ENCODE measurements at regions not wholly inside any gene's neighbourhood (a gene's known extent, or its start where the extent isn't known, plus 50 kb on each side); places are given as distances from the start of the nearest gene placed in this dataset.
A peak's percentile ranks its signal among the peaks of the same experiment; 100 is the strongest.

DNA sequence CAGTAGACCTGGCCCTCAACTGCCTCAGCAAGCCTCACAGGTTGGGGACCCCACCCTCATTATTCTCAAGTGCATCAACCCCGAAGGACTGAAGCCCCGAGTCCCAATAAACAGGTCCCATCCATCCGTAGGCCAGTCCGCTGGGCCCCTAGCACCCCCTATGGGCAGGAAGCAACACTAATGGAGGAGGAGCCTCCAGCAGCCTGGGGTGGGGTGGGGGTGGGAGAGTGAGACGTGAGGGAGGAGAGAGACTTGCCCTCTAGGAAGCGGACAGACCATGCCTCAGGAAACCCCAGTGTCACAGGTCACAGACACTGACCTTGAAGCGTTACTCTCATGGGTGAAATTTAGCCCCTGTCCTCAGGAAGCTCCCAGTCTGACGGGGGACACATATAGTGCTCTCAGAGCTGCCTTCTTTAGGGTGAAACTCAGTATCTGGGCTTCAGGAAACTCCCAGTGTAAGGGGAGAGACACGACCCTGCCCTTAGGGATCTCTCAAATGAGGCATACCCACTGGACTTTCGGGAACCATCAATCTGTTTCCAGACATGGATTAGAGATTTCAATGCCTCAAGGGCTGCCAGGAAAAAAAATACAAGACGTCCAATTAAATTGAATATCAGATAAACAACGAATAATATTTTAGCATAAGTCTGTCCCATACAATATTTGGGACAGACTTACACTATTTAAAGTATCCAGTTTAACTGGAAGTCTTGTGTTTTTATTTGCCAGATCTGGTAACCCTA, 125.8 kb downstream of the MRPL14 start (continued):
- TF ChIP-seq SMARCE1 (IDR thresholded peaks at IDR 0.05) (no peak), ETS2 (tag; IDR thresholded peaks at IDR 0.05; ENCODE audit: borderline replicate concordance, poor library complexity, severe bottlenecking) (no peak), STAT5B (CRISPR knock-in tag; IDR thresholded peaks at IDR 0.05) (no peak), GATAD2A (IDR thresholded peaks at IDR 0.05) (no peak), BMI1 (IDR thresholded peaks at IDR 0.05; ENCODE audit: low read length) (no peak), RBM14 (IDR thresholded peaks at IDR 0.05; ENCODE audit: borderline replicate concordance, insufficient read depth, low read depth, low read length) (no peak), ZNF780A (CRISPR knock-in tag; IDR thresholded peaks at IDR 0.05) (no peak), FUS (optimal IDR thresholded peaks at IDR 0.05; ENCODE audit: low read depth, low read length) (no peak), RBM39 (optimal IDR thresholded peaks at IDR 0.05; ENCODE audit: low read depth, low read length) (no peak), CEBPB (tag; IDR thresholded peaks at IDR 0.05) (no peak), RBM22 (IDR thresholded peaks at IDR 0.05; ENCODE audit: low read depth, low read length, poor library complexity, severe bottlenecking) (no peak), HNRNPK (IDR thresholded peaks at IDR 0.05; ENCODE audit: low read depth, low read length, poor library complexity, severe bottlenecking) (no peak), ZKSCAN8 (CRISPR knock-in tag; IDR thresholded peaks at IDR 0.05) (no peak), NR2C1 (IDR thresholded peaks at IDR 0.05) (peak; percentile 49; the same call in 1 of the 2 replicates), NR2C1 (tag; IDR thresholded peaks at IDR 0.05) (peak; percentile 69), JUNB (CRISPR knock-in tag; conservative IDR thresholded peaks at IDR 0.05) (no peak)
- TF ChIP-seq, protein P1, sequence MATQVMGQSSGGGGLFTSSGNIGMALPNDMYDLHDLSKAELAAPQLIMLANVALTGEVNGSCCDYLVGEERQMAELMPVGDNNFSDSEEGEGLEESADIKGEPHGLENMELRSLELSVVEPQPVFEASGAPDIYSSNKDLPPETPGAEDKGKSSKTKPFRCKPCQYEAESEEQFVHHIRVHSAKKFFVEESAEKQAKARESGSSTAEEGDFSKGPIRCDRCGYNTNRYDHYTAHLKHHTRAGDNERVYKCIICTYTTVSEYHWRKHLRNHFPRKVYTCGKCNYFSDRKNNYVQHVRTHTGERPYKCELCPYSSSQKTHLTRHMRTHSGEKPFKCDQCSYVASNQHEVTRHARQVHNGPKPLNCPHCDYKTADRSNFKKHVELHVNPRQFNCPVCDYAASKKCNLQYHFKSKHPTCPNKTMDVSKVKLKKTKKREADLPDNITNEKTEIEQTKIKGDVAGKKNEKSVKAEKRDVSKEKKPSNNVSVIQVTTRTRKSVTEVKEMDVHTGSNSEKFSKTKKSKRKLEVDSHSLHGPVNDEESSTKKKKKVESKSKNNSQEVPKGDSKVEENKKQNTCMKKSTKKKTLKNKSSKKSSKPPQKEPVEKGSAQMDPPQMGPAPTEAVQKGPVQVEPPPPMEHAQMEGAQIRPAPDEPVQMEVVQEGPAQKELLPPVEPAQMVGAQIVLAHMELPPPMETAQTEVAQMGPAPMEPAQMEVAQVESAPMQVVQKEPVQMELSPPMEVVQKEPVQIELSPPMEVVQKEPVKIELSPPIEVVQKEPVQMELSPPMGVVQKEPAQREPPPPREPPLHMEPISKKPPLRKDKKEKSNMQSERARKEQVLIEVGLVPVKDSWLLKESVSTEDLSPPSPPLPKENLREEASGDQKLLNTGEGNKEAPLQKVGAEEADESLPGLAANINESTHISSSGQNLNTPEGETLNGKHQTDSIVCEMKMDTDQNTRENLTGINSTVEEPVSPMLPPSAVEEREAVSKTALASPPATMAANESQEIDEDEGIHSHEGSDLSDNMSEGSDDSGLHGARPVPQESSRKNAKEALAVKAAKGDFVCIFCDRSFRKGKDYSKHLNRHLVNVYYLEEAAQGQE (IDR thresholded peaks at IDR 0.05; ENCODE audit: borderline replicate concordance) = peak; percentile 47; the same call in 1 of the 2 replicates
- TF ChIP-seq, protein P1 (CRISPR knock-in tag; IDR thresholded peaks at IDR 0.05; ENCODE audit: low read depth) = no peak
- TF ChIP-seq, protein P2, sequence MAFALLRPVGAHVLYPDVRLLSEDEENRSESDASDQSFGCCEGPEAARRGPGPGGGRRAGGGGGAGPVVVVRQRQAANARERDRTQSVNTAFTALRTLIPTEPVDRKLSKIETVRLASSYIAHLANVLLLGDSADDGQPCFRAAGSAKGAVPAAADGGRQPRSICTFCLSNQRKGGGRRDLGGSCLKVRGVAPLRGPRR (CRISPR knock-in tag; IDR thresholded peaks at IDR 0.05) = no peak
- TF ChIP-seq, protein P3, sequence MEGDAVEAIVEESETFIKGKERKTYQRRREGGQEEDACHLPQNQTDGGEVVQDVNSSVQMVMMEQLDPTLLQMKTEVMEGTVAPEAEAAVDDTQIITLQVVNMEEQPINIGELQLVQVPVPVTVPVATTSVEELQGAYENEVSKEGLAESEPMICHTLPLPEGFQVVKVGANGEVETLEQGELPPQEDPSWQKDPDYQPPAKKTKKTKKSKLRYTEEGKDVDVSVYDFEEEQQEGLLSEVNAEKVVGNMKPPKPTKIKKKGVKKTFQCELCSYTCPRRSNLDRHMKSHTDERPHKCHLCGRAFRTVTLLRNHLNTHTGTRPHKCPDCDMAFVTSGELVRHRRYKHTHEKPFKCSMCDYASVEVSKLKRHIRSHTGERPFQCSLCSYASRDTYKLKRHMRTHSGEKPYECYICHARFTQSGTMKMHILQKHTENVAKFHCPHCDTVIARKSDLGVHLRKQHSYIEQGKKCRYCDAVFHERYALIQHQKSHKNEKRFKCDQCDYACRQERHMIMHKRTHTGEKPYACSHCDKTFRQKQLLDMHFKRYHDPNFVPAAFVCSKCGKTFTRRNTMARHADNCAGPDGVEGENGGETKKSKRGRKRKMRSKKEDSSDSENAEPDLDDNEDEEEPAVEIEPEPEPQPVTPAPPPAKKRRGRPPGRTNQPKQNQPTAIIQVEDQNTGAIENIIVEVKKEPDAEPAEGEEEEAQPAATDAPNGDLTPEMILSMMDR (IDR thresholded peaks at IDR 0.05 in 2 of 3, conservative IDR thresholded peaks at IDR 0.05 in 1 of 3; ENCODE audit: insufficient read depth in 2 of 3, low read depth in 1 of 3, low read length in 3 of 3) = peak; percentile 66 to 71 (median 68)

All from K562 (cell line).